HEK293T (cell line): ENCODE measurements at regions not wholly inside any gene's neighbourhood (a gene's known extent, or its start where the extent isn't known, plus 50 kb on each side); places are given as distances from the start of the nearest gene placed in this dataset.

Experiments used
- CTCF ChIA-PET: fragments of 350-600 bp; formaldehyde crosslinking; extraction: SDS; loops from one replicate; lab custom pipeline; 2021; ENCODE audit warnings: antibody characterized with exemption, inconsistent platforms; lab: Yijun Ruan, JAX
- POLR2A ChIA-PET: fragments of 350-600 bp; formaldehyde crosslinking; extraction: SDS; loops from one replicate; lab custom pipeline; 2020; ENCODE audit warnings: antibody characterized with exemption, inconsistent platforms; lab: Yijun Ruan, JAX
- DNase-seq: peaks from one replicate; pipeline ENCODE4 v3.0.0; 2012; ENCODE audit warnings: mixed read lengths; ENCODE audit errors: extremely low spot score
- ARNT ChIP-seq: fragments of 450-650 bp; IDR thresholded peaks from 2 replicates; pipeline ENCODE4 v1.6.1; 2017; ENCODE audit warnings: mild to moderate bottlenecking
- BHLHE40 ChIP-seq: fragments of 450-650 bp; IDR thresholded peaks from 2 replicates; pipeline ENCODE4 v1.6.1; 2016; ENCODE audit warnings: mild to moderate bottlenecking, moderate library complexity, borderline replicate concordance
- CTBP1 ChIP-seq: fragments of 450-650 bp; IDR thresholded peaks from 2 replicates; pipeline ENCODE4 v1.6.1; 2016; ENCODE audit warnings: borderline replicate concordance
- ELF4 ChIP-seq: fragments of 450-650 bp; IDR thresholded peaks from 2 replicates; pipeline ENCODE4 v1.6.1; 2017; ENCODE audit warnings: antibody characterized with exemption
- FOXA1 ChIP-seq: fragments of 450-650 bp; IDR thresholded peaks from 2 replicates; pipeline ENCODE4 v1.6.1; 2016; ENCODE audit warnings: mild to moderate bottlenecking
- FOXK2 ChIP-seq: fragments of 450-650 bp; IDR thresholded peaks from 2 replicates; pipeline ENCODE4 v1.6.1; 2016; ENCODE audit warnings: mild to moderate bottlenecking
- FOXM1 ChIP-seq: fragments of 450-650 bp; IDR thresholded peaks from 2 replicates; pipeline ENCODE4 v1.6.1; 2017; ENCODE audit warnings: mild to moderate bottlenecking, borderline replicate concordance
- HDGF ChIP-seq: fragments of 450-650 bp; IDR thresholded peaks from 2 replicates; pipeline ENCODE4 v1.6.1; 2017; ENCODE audit warnings: antibody characterized with exemption, borderline replicate concordance
- L3MBTL2 ChIP-seq: fragments of 450-650 bp; conservative IDR thresholded peaks from 2 replicates; pipeline ENCODE4 v1.6.1; 2016; ENCODE audit warnings: mild to moderate bottlenecking
- LEF1 ChIP-seq: fragments of 450-650 bp; IDR thresholded peaks from 2 replicates; pipeline ENCODE4 v1.6.1; 2017; ENCODE audit warnings: mild to moderate bottlenecking, borderline replicate concordance
- NFRKB ChIP-seq: fragments of 450-650 bp; IDR thresholded peaks from 2 replicates; pipeline ENCODE4 v1.6.1; 2016; ENCODE audit warnings: mild to moderate bottlenecking, moderate library complexity
- PKNOX1 ChIP-seq: fragments of 450-650 bp; IDR thresholded peaks from 2 replicates; pipeline ENCODE4 v1.6.1; 2016
- SP1 ChIP-seq: fragments of 450-650 bp; IDR thresholded peaks from 2 replicates; pipeline ENCODE4 v1.6.1; 2017
- SUZ12 ChIP-seq: fragments of 450-650 bp; IDR thresholded peaks from 2 replicates; pipeline ENCODE4 v1.6.1; 2016; ENCODE audit warnings: mild to moderate bottlenecking
- TARDBP ChIP-seq: fragments of 450-650 bp; IDR thresholded peaks from 2 replicates; pipeline ENCODE4 v1.6.1; 2016
- ZNF384 ChIP-seq: fragments of 450-650 bp; IDR thresholded peaks from 2 replicates; pipeline ENCODE4 v1.6.1; 2016

- no peak for DNase-seq
- ChIA-PET CTCF (no interaction called here), POLR2A (no interaction called here)
- no peak for TF ChIP-seq NFRKB
- TF ChIP-seq FOXA1: no peak
- TF ChIP-seq ZNF384: no peak
- no peak for TF ChIP-seq SUZ12
- no peak for TF ChIP-seq ARNT
- TF ChIP-seq L3MBTL2: no peak
- TF ChIP-seq BHLHE40: no peak
- TF ChIP-seq LEF1: no peak
- no peak for TF ChIP-seq SP1
Measured at GRCh38 chr21:39124681-39125251, 58.5 kb downstream of the PSMG1 start.

- ChIA-PET POLR2A (no interaction called here), CTCF (no interaction called here)
- TF ChIP-seq ARNT (no peak), PKNOX1 (no peak), BHLHE40 (no peak), ELF4 (no peak), FOXM1 (no peak), FOXK2 (no peak), NFRKB (no peak), L3MBTL2 (no peak), LEF1 (no peak), SP1 (no peak), CTBP1 (no peak), SUZ12 (no peak), TARDBP (no peak), HDGF (no peak), ZNF384 (no peak), FOXA1 (no peak)
- no peak for DNase-seq
Measured at GRCh38 chr21:39123375-39123774, 59.9 kb downstream of the PSMG1 start.

- TF ChIP-seq TARDBP: no peak
- no peak for TF ChIP-seq PKNOX1
- TF ChIP-seq SP1: no peak
- TF ChIP-seq ZNF384: no peak
- TF ChIP-seq ARNT: no peak
- TF ChIP-seq HDGF: no peak
- TF ChIP-seq SUZ12: no peak
- TF ChIP-seq ELF4: no peak
- TF ChIP-seq LEF1: no peak
- no peak for TF ChIP-seq BHLHE40
- TF ChIP-seq CTBP1: no peak
- TF ChIP-seq FOXK2: no peak
- no peak for TF ChIP-seq FOXM1
- no peak for TF ChIP-seq FOXA1
- TF ChIP-seq NFRKB: no peak
- TF ChIP-seq L3MBTL2: no peak
- no peak for DNase-seq
- ChIA-PET CTCF (no interaction called here), POLR2A (no interaction called here)
Measured at GRCh38 chr21:39121600-39122355, 61.5 kb downstream of the PSMG1 start.

- ChIA-PET CTCF (no interaction called here), POLR2A (no interaction called here)
- no peak for DNase-seq
- no peak for TF ChIP-seq ELF4
- TF ChIP-seq TARDBP: no peak
- no peak for TF ChIP-seq FOXM1
Measured at GRCh38 chr21:39120876-39121599, 62.2 kb downstream of the PSMG1 start.

- POLR2A ChIA-PET: no interaction called here
- TF ChIP-seq SP1: no peak
- TF ChIP-seq NFRKB: no peak
- TF ChIP-seq SUZ12: no peak
- TF ChIP-seq HDGF: no peak
- no peak for TF ChIP-seq ARNT
- no peak for TF ChIP-seq FOXM1
- TF ChIP-seq ELF4: no peak
- DNase-seq: no peak
- CTCF ChIA-PET: no interaction called here
Measured at GRCh38 chr21:39119891-39120290, 63.4 kb downstream of the PSMG1 start.

- ChIA-PET CTCF (no interaction called here), POLR2A (no interaction called here)
- no peak for TF ChIP-seq FOXA1
- no peak for TF ChIP-seq CTBP1
- no peak for TF ChIP-seq HDGF
- no peak for TF ChIP-seq TARDBP
- no peak for TF ChIP-seq ELF4
- TF ChIP-seq ZNF384: no peak
- DNase-seq: no peak
Measured at GRCh38 chr21:39118604-39119215, 64.5 kb downstream of the PSMG1 start.
